Hematopoietic multipotent progenitor cell (in vitro differentiated cells): ENCODE measurements at regions not wholly inside any gene's neighbourhood (a gene's known extent, or its start where the extent isn't known, plus 50 kb on each side); places are given as distances from the start of the nearest gene placed in this dataset.

Experiments
- DNase-seq, 3 donors: peaks; one replicate each; pipeline ENCODE4 v3.0.0-alpha.2; 2011 to 2015; ENCODE audit warnings: low read depth in 2 of 3, low spot score in 2 of 3

GRCh38 chr18:56323673-56324072 is 314.7 kb downstream of the TXNL1 start:
- DNase-seq, result no peak

DNA sequence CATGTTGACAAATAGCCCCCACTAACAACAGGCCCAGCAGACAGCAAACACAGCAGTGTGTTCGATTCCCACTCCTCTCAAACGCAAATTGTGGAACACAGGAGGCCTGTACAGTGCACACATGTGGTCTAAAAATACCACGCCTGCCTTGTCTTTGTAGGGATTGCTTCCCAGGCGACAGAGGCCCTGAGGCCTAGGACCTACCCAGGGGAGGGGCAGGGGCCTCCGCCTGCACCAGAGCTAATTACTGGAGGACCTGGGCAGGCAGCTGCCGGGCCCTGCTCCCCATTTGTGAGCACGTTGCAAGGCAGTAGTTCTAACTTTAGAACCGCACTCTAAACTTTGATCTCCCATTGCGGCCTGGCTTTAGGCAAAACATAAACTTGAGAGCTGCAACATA is 316.0 kb downstream of the TXNL1 start:
- DNase-seq, result no peak

- no peak for DNase-seq
These were observed 316.9 kb downstream of the TXNL1 start for GRCh38 chr18:56321470-56321869.

- no peak for DNase-seq
These were observed 318.4 kb downstream of the TXNL1 start for GRCh38 chr18:56319953-56320352.

DNA sequence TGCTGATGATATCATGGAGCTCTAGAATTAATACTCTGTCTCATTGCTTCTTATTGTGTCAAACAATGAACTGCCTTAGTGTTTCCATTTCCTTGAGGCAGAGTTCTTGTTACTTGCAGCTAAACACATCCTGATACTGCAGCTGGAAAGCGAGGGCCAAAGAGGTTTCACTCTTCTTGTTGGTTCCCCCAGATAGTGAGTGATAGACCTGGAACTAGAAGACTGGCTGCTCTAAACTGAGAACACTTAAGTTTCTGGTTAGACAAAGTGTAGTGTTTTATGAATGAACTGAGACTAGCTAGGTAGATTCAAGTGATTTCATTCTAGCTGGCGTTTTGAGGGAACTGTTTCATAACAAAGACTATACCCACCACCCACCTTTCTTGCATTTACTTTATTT is 321.7 kb downstream of the TXNL1 start:
- no peak for DNase-seq

GRCh38 chr18:56315363-56315762 is 323.0 kb downstream of the TXNL1 start:
- no peak for DNase-seq

DNA sequence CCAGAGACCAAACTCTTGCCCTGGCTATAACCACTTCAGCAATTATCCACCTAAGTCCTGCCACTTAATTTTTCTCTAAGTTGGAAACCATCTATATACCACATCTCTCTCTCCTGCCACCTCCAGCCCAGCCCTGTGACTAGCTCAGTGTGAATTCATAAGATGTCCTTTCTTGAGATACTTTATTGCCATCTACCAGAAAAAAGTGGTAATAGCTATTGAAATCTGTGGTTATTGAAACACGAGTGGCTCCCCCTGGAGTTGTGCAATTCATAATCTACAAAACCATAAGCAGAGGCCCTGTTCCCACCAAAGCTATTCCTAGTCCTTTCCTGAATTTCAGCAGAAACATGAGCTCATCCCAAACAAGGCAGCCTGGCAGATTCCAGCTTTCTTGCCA is 324.0 kb downstream of the TXNL1 start:
- DNase-seq, result peak in 1 of 3 donors; percentile 61

- DNase-seq, result no peak
These were observed 325.6 kb downstream of the TXNL1 start for GRCh38 chr18:56312551-56313335.

DNA sequence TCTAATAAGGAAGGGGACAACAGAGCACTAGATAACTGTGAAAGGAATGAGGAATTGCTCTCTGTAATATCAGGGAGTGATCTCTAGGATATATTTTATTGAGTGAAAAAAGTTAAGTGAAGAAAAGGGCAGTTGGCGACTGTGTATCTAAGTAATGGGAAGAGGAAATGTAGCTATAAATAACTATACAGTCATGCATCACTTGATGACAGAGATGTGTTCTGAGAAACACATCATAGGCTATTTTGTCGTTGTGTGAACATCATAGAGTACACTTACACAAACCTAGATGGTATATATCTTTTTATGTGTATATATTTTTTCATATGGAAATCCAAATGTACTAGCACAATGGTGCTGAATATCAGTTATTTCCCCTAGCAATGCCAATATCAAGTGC is 329.3 kb downstream of the TXNL1 start:
- DNase-seq, result no peak

GRCh38 chr18:56307354-56308170 is 330.8 kb downstream of the TXNL1 start:
- DNase-seq, result no peak

- DNase-seq, result no peak
These were observed 331.6 kb downstream of the TXNL1 start for GRCh38 chr18:56306797-56307196.

DNA sequence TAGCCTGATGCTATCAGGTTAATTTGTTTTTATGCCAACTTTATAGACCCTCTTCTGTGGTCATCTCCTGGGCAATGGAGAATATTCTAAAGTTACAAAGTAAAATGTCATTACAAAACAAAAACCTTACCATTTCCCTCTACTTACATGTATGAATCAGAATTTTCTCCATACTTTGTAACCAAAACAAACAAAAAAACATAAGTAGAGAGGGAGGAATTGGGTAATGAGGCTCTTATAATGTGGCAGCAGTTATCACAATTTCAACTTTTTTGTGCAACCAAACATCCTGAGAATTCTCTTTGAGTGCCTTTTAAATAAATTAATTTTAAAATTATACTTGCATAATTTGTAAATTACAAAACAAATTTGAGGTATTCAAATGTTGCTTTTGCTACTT is 332.8 kb downstream of the TXNL1 start:
- DNase-seq, result no peak

GRCh38 chr18:56302156-56302555 is 336.2 kb downstream of the TXNL1 start:
- DNase-seq, result no peak

- no peak for DNase-seq
These were observed 338.7 kb downstream of the TXNL1 start for GRCh38 chr18:56299740-56300139.

- peak in 1 of 3 donors; percentile 39 for DNase-seq
These were observed 339.5 kb downstream of the TXNL1 start for GRCh38 chr18:56298935-56299334.

DNA sequence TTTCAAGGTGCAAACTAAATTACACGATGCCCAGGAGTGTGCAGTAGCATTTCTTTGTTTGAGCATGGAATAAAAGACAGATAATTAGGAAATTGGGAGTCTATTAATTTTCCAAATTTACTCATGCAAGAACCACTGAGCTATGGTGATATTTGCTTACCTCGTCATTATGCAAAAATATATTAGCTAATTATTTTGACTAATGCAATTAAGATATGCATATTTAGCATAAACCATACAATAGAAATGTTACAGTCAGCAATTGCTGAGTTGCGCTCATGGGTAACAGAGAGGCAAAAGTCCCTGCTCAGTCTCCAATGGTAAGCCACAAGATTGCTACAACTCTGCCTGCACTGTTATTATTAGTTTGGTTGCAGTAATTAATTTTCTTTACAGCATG is 342.0 kb downstream of the TXNL1 start:
- no peak for DNase-seq

GRCh38 chr18:56294484-56295183 is 343.8 kb downstream of the TXNL1 start:
- peak in 1 of 3 donors; percentile 21 for DNase-seq

- no peak for DNase-seq
These were observed 347.1 kb downstream of the TXNL1 start for GRCh38 chr18:56291294-56291693.

GRCh38 chr18:56289381-56289780 is 349.0 kb downstream of the TXNL1 start:
- DNase-seq, result peak in 1 of 3 donors; percentile 52

GRCh38 chr18:56286775-56287325 is 351.5 kb downstream of the TXNL1 start:
- no peak for DNase-seq
